ENCODE measurements at regions not wholly inside any gene's neighbourhood (a gene's known extent, or its start where the extent isn't known, plus 50 kb on each side); places are given as distances from the start of the nearest gene placed in this dataset.

DNA sequence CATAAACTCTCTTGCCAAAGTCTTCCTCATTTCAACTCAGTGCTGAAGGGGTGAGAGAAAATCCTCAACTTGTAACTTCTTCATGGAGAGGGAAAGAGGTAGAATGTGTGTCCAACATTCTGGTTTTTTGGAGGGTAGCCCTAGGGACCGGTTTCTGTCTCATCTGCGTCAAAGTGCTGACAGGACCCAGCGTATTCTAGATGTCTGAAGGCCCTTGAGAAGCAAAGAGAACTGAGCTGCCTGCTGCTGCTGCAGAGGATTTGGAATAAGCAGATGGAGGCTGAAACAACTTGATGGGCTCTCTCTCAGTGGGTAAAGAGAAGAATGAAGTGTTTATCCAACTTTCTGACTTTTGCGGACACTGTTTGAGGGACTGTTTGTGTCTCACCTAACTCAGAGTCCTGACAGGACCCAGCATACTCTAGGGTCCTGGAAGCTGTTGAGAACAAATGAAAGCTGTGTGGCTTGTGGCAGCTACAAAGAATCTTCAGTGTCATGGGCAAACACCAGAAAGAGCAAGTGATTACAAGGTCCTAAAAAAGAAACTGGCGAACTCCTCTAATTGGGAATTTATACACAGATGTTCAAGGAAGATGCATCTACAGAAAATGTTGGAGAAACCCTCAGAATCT, 174.4 kb downstream of the SI start:
- no CpG with 5 or more reads among the region's 5 CpGs for WGBS (ENCODE audit: extremely low coverage, insufficient read length, low lambda C conversion rate)

More for the DNA sequence above, 174.4 kb downstream of the SI start:
- Mint-ChIP-seq H3K36me3 (ENCODE audit: insufficient read depth in 1 of 3, low read depth in 3 of 3) (no peaks in the 10 kb centered on the region), H3K27ac (no peak overlapping the region; a peak in 2 of 7 replicates), H3K4me3 (no peak overlapping the region), H3K9me3 (no peaks in the 10 kb centered on the region; a peak in 1 of 5 replicates), H3K27me3 (ENCODE audit: low read depth) (no peaks in the 10 kb centered on the region), H3K4me1 (peaks cover 5 to 10% of the 10 kb centered on the region in 2 experiments)
- Histone ChIP-seq H3K27me3 (ENCODE audit: insufficient read depth, low read length) (no peaks in the 10 kb centered on the region), H3K9me3 (ENCODE audit: control insufficient read depth, low read depth, low read length) (no peaks in the 10 kb centered on the region), H3K23me2 (ENCODE audit: insufficient read length, low read depth, low read length, poor library complexity, severe bottlenecking) (no peaks in the 10 kb centered on the region), H2AFZ (ENCODE audit: low read length) (no peak overlapping the region), H3K4ac (ENCODE audit: low read depth, low read length) (no peak overlapping the region), H3K9ac (ENCODE audit: extremely low read depth, insufficient read length, low read length) (no peak overlapping the region), H3K14ac (ENCODE audit: insufficient read depth, low read length) (no peak overlapping the region), H4K5ac (ENCODE audit: insufficient read length, low read depth, low read length) (no peak overlapping the region), H2BK12ac (ENCODE audit: insufficient read length, low read depth, low read length) (no peak overlapping the region), H2BK20ac (ENCODE audit: low read depth, low read length, poor library complexity, severe bottlenecking) (no peak overlapping the region), H3K27ac (ENCODE audit: insufficient read length, low read depth, low read length) (no peak overlapping the region), H4K20me1 (ENCODE audit: control insufficient read depth, insufficient read depth, insufficient read length) (no peaks in the 10 kb centered on the region), H3K23ac (ENCODE audit: insufficient read length, low read depth, low read length) (no peak overlapping the region), H2BK15ac (ENCODE audit: low read depth, low read length) (no peak overlapping the region), H4K8ac (replicated peaks; ENCODE audit: insufficient read length, low read depth, low read length) (no peak overlapping the region), H3K4me2 (ENCODE audit: insufficient read depth, insufficient read length, low read length) (no peak overlapping the region), H2AK5ac (ENCODE audit: insufficient read length, low read length) (no peak overlapping the region), H3K56ac (ENCODE audit: insufficient read length, low read depth, low read length) (no peak overlapping the region), H4K91ac (ENCODE audit: insufficient read length, low read depth, low read length) (no peak overlapping the region), H2BK120ac (ENCODE audit: low read depth, low read length, poor library complexity, severe bottlenecking) (no peak overlapping the region), H2BK5ac (ENCODE audit: insufficient read length, low read length) (no peak overlapping the region), H3K79me2 (ENCODE audit: insufficient read depth, low read length) (no peaks in the 10 kb centered on the region), H3K79me1 (ENCODE audit: insufficient read depth, low read depth, low read length, poor library complexity, severe bottlenecking) (no peaks in the 10 kb centered on the region), H3K18ac (ENCODE audit: insufficient read length, low read depth, low read length) (no peak overlapping the region), H3T11ph (ENCODE audit: low read length) (no peak overlapping the region), H3K4me1 (ENCODE audit: insufficient read depth, low read length) (no peaks in the 10 kb centered on the region)
- TF ChIP-seq, protein P1, sequence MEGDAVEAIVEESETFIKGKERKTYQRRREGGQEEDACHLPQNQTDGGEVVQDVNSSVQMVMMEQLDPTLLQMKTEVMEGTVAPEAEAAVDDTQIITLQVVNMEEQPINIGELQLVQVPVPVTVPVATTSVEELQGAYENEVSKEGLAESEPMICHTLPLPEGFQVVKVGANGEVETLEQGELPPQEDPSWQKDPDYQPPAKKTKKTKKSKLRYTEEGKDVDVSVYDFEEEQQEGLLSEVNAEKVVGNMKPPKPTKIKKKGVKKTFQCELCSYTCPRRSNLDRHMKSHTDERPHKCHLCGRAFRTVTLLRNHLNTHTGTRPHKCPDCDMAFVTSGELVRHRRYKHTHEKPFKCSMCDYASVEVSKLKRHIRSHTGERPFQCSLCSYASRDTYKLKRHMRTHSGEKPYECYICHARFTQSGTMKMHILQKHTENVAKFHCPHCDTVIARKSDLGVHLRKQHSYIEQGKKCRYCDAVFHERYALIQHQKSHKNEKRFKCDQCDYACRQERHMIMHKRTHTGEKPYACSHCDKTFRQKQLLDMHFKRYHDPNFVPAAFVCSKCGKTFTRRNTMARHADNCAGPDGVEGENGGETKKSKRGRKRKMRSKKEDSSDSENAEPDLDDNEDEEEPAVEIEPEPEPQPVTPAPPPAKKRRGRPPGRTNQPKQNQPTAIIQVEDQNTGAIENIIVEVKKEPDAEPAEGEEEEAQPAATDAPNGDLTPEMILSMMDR (conservative IDR thresholded peaks at IDR 0.05) = no peak
- DNase-seq = no peak
